CD4-positive, alpha-beta T cell treated with Interleukin-15 for 4 hours (primary cell): ENCODE measurements at regions not wholly inside any gene's neighbourhood (a gene's known extent, or its start where the extent isn't known, plus 50 kb on each side); places are given as distances from the start of the nearest gene placed in this dataset.
"Not testable (repeated sequence)": the region's sequence is repeated elsewhere in the genome, so short reads cannot be mapped to it uniquely, and the experiment has no call there.

Experiments
- DNase-seq: peaks from one replicate; pipeline ENCODE4 v3.0.0-alpha.2; 2020; ENCODE audit warnings: low spot score

DNA sequence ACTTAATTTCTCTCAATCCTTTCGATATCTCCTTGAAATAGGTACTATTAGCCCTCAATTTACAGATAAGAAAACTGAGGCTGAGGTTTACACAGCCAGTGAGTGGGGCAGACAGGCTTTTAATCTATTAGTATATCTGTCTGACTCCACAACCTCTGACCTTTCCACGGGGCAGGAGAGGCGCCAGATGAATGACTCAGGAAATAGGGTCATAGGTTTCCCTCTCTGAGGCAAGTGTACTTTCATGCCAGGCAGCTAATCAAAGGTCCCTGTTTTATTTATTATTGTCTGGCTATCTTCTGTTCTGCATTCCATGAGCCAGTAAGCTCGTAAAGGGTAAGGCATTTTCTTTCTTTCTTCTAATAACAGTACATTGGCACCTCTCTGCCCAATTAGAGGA lies 79.6 kb upstream of the KLF4 start:
- no peak for DNase-seq

DNA sequence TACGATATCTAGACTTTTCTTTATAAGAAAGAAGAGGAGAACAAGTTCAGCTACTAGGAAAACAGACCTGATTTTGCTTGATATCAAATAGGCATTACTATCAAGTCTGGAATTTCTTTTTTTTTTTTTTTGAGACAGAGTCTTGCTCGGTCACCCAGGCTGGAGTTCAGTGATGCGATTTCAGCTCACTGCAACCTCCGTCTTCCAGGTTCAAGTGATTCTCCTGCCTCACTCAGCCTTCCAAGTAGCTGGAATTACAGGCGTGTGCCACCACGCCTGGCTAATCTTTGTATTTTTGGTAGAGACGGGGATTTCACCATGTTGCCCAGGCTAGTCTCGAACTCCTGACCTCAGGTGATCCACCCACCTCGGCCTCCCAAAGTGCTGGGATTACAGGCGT lies 78.8 kb upstream of the KLF4 start:
- DNase-seq, result not testable (repeated sequence)

GRCh38 chr9:107567462-107567861 lies 77.9 kb upstream of the KLF4 start:
- DNase-seq, result no peak

DNA sequence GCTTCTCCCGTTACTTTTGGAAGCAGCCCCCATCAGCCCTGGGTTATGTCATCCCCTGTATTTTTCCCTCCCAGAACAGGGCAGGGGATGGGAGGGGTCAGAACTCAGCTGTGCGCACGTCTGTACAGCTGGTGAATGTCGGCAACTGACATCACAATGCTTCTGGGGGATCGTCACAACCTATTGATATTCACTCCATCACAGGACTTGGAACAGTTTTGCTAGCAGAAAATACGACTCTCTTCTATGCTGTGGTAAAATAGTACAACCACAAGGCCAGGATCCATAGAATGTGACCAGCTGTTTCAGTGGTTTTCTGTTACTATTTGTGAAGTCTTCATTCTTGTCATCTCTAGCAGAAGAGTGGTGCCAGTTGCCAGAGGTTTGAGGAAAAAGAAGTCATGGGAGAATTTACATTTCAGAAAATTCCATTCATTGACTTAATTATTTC lies 77.1 kb upstream of the KLF4 start:
- no peak for DNase-seq

GRCh38 chr9:107562798-107563197 lies 73.2 kb upstream of the KLF4 start:
- no peak for DNase-seq

DNA sequence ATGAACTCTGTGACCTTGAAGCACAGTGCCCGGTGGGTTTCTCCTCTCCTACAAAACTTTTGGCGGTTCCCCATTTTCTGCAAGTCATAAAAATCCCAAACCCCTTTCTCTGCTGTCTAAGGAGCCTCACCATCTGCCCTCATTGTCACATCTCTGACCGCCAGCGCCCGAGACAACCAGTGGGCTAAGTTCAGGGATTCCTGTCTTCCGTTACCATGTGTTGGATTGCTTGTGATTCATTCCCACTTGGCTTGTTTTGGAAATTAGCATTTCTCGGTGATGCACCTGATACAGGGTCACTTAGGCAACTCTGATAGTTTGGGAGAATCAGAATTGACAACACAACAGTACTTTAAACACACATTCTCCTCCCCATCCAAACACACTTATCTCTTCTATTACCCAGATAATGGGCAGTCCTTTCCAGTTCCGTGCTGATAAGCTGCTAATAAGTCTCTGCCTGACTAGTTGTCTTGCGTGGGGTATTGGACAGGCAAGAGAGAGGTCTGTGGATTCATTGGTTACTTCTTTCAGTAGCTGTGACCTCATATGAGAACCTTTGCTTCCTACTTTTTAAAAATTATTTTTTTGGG lies 70.0 kb upstream of the KLF4 start:
- DNase-seq, result no peak

DNA sequence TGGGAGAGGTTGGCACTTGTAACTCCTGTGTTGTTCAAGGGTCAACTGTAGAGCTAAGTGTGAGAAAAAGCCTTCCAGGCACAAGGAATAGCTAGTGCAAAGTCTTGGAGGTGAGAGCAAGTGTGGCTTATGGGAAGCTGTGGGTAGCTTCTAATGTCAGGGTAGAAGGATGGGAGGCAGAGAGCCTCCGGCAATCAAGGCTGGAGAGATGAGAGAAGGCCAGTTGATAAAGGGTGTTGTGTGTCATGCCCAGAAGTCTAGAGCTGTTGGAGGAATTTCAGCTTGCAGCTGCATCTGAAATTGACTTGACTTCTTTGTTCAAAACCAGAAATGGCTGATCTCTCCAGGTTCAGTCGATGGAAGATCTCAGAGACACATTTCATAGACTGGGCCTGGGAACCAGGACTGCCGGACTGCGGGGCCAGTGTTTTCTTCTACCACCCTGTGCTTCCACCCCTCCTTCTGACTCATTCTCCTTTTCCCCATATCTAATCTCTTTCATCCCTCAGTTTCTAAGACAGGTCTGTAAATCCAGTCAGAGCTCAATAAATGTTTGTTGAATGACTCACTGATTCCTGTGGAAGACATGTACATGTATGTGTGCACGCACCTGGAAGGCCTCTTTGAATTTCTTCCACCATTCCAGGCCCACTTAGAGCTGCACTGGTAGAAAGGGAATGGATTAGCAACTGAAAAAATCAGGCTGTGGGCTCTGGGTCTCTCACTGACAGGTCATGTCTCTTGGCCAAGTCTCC lies 67.8 kb upstream of the KLF4 start:
- DNase-seq, result no peak

- no peak for DNase-seq
These were observed 65.1 kb upstream of the KLF4 start for GRCh38 chr9:107554636-107555035.

DNA sequence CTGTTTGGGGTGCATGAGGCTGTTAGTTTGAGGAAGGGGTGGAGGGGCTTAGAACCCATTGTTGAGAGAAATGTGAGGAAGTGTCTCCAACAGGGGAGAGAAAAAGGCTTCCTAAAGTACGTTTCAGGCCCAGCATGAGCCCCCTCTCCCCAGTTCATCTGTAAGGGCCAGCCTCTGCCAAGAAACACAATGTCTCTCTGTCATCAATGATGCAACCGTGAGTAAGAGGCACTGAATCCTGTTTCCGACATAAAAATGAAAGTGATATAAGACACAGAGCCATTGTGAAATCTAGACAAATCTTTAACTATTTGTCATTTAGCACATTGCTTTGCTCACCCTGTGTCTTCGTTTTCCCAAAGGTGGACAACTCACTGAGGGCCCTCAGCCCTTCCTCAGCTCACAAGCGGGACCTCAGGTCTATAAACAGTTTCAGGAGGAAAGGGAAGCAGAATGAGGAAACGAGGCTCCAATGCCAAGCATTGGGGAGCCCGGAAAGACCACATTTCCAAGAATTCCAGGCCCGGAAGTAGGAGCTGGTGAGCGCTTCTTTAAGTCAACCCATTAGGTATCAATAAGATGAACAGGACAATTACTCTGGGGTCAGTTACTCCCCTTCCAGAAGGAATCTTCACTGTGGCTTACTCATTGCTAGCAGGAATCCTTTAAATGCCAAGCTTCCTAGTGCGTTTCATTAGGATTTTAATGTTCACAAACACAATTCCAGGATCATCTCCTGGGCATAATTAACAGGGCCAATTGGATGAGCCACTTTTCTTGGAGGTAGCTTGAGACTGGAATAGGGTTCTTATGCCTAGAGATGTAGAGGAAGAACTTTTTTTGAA lies 59.0 kb upstream of the KLF4 start:
- DNase-seq, result no peak

- DNase-seq, result no peak
These were observed 58.3 kb upstream of the KLF4 start for GRCh38 chr9:107547772-107548297.

DNA sequence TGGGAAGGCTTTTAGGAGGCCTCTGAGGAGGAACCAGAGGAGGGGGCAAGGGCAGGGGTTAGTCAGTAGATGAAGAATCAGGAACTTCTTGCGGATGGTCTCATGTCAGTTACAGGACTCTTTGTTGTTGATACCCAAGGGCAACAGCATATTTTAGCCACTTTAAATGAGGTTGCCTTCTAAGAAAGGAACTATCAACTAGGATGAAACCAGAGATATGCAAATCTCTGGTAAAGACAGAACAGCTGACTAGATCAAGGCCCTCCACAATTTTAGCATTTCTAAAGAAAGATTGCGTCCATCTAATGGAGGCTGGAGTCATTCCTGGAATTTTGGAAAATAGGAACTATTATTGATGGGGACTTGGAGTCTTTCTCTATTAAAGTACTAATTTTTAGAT lies 57.7 kb upstream of the KLF4 start:
- DNase-seq, result no peak

GRCh38 chr9:107546859-107547258 lies 57.3 kb upstream of the KLF4 start:
- DNase-seq, result no peak

- DNase-seq, result no peak
These were observed 55.5 kb upstream of the KLF4 start for GRCh38 chr9:107545036-107545435.

GRCh38 chr9:107542411-107543157 lies 53.0 kb upstream of the KLF4 start:
- DNase-seq, result no peak

GRCh38 chr9:107541523-107541922 lies 52.0 kb upstream of the KLF4 start:
- DNase-seq, result no peak

- no peak for DNase-seq
These were observed 50.6 kb upstream of the KLF4 start for GRCh38 chr9:107540164-107540561.

- no peak for DNase-seq
These were observed 50.0 kb upstream of the KLF4 start for GRCh38 chr9:107539427-107540163.
